GM08714 (cell line): ENCODE measurements at regions not wholly inside any gene's neighbourhood (a gene's known extent, or its start where the extent isn't known, plus 50 kb on each side); places are given as distances from the start of the nearest gene placed in this dataset.

ENCODE experiments used
- H3K4me3 ChIP-seq: fragments of 200-500 bp; sonication (Bioruptor generic); 2 replicates; pipeline ENCODE4 v1.5.1; 2014; ENCODE audit warnings: mild to moderate bottlenecking, low read length, inconsistent platforms
- ZNF274 ChIP-seq: IDR thresholded peaks from 2 replicates; pipeline ENCODE4 v1.6.1; 2012; ENCODE audit warnings: mild to moderate bottlenecking, low read depth, low read length

DNA sequence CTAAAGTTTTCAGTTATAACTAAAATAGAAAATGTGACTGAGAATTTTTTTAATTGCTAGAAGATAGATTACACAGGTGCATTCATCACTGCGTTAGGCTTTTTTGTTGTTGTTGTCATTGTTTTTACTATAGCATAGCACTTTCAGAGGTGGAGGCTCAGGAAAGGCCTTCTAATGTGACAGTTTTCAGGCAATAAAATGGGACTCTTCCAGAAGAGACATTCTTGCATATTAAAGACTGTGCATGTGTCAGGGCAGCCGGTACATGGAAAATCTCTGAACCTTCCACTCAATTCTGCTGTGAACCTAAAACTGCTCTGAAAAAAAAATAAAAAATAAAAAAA lies 175.2 kb downstream of the METTL4 start:
- no peak overlapping the region for H3K4me3 ChIP-seq
- no peak for TF ChIP-seq ZNF274

GRCh38 chr18:2400701-2401196 lies 170.6 kb downstream of the METTL4 start:
- H3K4me3 ChIP-seq, result no peak overlapping the region

DNA sequence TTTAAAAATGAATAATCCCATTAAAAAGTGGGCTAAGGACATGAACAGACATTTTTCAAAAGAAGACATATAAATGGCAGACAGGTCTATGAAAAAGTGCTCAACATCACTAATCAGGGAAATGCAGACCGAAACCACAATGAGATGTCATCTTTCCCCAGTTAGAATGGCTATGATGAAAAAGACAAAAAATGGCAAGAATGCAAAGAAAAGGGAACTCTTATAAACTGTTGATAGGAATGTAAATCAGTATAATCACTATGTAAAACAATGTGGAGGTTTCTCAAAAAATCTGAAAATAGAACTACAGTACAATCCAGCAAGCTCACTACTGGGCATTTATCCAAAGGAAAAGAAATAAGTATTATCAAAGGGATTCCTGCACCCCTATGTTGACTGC lies 169.2 kb downstream of the METTL4 start:
- H3K4me3 ChIP-seq, result no peak overlapping the region
- no peak for TF ChIP-seq ZNF274

More at GRCh38 chr18:2400701-2401196, 170.6 kb downstream of the METTL4 start:
- TF ChIP-seq ZNF274, result no peak

GRCh38 chr18:2406544-2406943 lies 164.8 kb downstream of the METTL4 start:
- no peak overlapping the region for H3K4me3 ChIP-seq
- TF ChIP-seq ZNF274, result no peak

- no peak for TF ChIP-seq ZNF274
- H3K4me3 ChIP-seq, result no peak overlapping the region
Measured at GRCh38 chr18:2407961-2408360, 163.3 kb downstream of the METTL4 start.

DNA sequence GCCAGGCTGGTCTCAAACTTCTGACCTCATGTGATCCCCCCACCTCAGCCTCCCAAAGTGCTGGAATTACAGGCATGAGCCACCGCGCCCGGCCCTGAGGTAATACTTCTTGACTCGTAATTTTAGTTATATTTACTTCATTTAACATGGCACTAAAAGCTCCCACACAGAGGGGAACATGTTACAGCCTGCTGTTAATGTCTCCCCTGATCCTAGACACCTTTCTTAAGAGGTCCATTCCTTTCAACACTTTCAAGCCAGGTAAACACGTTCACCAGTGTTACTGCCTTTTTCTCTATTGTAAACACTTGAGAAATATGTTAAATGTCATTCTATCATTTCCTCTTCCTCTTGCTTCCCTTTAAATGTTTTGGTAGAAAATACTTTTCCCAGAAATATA lies 161.4 kb downstream of the METTL4 start:
- no peak overlapping the region for H3K4me3 ChIP-seq
- no peak for TF ChIP-seq ZNF274

DNA sequence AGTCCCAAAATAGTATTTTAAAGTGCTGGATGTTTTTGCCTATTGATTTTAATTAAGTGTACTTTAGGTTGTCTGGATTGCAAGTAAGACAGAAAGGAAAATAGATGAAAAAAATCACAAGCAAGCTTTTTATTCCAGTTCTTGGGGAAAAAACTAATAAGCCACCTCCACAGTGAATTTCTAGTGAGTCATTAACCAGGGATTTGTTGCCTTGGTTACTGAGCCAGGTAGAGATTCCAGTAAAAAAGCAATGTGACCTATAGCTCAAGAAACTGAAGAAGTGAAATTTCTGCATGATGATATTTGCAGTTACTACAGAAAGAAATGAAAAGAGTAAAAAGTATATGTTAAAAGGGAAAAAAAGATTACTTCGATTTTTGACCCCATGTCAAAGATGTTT lies 160.6 kb downstream of the METTL4 start:
- no peak for TF ChIP-seq ZNF274
- no peak overlapping the region for H3K4me3 ChIP-seq

DNA sequence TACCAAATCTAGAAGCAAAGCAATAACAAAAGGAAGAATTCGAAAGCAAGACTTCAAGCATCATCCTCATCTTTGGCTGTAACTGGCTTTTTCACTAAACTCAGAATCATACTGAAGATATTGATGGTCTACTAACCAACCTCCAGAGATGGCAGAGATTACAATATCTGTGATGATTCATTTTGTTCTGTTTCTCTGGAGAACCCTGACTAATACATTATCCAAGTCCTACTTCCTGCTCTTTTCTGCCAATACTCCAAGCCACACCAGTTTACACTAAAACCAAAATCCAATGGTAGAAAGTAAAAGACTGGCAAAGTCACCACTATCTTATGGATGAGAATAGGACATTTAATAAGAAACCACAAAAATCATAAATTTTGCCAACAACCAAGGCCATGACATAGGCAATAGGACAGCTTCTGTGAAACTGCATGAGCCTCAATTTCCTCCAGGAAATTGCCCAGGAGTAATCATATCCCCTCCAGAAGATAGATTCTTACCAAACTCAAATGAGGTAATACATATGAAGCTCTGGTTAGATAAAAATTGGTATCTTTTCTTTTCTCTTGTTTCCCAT lies 159.8 kb downstream of the METTL4 start:
- TF ChIP-seq ZNF274, result no peak
- no peak overlapping the region for H3K4me3 ChIP-seq

- H3K4me3 ChIP-seq, result no peak overlapping the region
Measured at GRCh38 chr18:2412281-2412680, 159.0 kb downstream of the METTL4 start.

DNA sequence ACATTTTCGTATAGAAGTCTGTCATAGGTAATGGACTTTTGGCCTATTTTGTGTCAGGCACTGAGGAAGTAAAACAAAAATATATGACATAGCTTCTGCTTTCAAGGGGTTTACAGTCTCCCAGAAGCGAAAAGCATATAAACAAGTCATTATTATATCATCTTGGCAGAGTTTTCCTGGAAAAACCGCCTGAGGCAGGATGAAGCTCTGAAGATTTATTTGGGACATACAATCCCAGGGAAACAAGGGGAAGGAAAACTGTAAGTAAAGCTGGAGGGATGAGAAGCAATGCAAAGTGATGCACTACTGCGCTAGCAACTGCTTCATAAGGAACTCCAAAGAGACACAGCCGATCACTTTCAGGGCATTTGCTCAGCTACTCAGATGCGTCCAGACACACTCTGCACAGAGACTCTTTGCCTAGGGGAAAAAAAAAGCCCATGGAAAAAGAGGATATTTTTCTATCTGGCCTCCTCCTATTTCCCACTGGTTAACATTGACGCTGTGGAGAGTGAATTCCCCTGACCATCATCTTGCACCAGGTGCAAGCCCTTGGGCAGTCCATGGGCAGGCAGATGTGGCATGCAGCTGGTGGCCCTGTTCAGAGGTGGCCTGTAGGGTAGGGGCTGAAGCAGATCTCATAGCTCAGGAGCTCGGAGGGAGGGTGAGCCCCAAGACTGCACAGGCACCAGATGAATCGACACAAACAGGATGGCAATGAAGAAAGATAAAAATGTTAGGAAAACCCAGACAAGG lies 158.1 kb downstream of the METTL4 start:
- no peak for TF ChIP-seq ZNF274
- H3K4me3 ChIP-seq, result no peak overlapping the region

More at GRCh38 chr18:2412281-2412680, 159.0 kb downstream of the METTL4 start:
- no peak for TF ChIP-seq ZNF274

DNA sequence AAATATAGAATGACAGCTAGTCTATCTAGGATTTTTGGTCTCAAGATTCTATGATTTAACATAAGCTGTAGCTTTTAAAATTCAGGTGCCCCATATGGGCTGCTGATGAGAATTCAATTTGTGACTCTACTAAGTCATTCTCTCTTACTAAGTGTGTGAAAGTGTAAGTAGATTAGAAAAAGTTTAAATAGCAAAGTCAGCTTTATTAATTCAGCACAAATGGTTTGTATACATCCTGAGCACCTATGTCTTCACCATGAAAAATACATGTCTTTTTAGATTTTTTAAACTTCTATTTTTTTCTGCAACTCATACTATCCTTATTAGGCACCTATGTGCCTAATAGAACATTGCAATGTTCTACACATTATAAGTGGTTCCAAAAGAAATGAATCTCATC lies 157.1 kb downstream of the METTL4 start:
- no peak for TF ChIP-seq ZNF274
- H3K4me3 ChIP-seq, result no peak overlapping the region

- no peak for TF ChIP-seq ZNF274
- H3K4me3 ChIP-seq, result no peak overlapping the region
Measured at GRCh38 chr18:2415656-2416055, 155.6 kb downstream of the METTL4 start.

DNA sequence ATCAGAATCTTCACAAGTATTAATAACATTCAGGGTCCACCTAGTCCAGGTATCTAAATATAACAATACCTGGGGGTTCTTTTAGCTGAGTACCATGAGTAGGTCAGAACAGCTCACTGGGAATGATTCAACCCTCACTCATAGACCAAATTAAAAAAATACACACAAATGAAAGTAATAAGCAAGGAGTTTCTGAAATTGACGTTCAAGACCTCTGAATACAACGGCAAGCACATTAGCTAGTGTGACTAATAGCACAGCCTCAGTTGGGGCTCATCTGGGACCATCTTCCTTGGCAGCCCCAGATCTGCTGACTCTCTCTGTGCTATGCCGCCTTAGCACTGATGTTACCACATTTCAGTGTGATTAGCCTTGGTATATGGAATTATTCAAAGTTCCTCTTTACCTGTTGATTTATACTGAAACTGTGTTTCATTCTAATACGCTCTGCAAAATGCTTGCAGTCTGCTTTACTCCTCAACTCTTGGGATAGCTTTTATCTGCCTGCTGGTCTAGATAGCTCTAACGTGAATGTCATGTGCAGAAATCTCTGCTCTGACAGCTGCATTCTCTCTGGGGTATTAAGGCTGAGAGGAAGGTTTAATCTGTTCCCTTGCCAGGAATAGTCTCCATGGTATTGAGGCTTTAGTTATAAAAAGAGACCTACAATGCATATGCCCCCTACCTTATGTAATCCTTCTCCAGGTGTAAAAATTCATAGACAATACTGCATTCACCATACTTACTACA lies 153.3 kb downstream of the METTL4 start:
- no peak overlapping the region for H3K4me3 ChIP-seq
- TF ChIP-seq ZNF274, result no peak

- no peak for TF ChIP-seq ZNF274
- no peak overlapping the region for H3K4me3 ChIP-seq
Measured at GRCh38 chr18:2420367-2420766, 150.9 kb downstream of the METTL4 start.

DNA sequence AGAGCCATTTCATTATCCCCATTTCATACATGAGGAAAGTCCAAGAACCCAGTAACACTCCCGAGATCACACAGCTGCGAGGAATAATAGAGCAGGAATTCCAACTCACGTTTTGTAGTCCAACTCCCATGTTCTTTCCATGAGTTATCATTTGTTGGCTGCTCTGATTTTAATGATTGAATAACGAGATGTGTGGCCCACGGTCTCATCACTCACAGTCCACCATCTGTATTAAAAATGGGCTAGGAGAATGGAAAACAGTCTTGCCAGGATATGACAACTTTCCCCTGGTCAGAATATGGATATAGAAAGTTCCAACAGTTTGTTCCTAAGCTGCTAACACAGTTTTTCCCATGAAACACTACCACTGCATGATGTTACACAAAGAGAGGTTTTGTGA lies 147.5 kb downstream of the METTL4 start:
- H3K4me3 ChIP-seq, result no peak overlapping the region
- no peak for TF ChIP-seq ZNF274
